H1 (cell line): ENCODE measurements at regions not wholly inside any gene's neighbourhood (a gene's known extent, or its start where the extent isn't known, plus 50 kb on each side); places are given as distances from the start of the nearest gene placed in this dataset.

Experiments
- CTCF ChIA-PET: fragments of 300-600 bp; sonication (Branson Sonifier 250); formaldehyde crosslinking; loops from one replicate; lab custom pipeline; 2021; ENCODE audit not compliant: partially characterized antibody; lab: Charles Lee
- POLR2A ChIA-PET: fragments of 300-600 bp; sonication (Branson Sonifier 250); formaldehyde crosslinking; loops from one replicate; lab custom pipeline; 2021; ENCODE audit warnings: inconsistent platforms; ENCODE audit not compliant: partially characterized antibody; lab: Charles Lee
- DNase-seq, 2 experiments: peaks; one replicate each; pipeline versions ENCODE4 v3.0.0 to v3.0.0-alpha.2; 2010 to 2022; ENCODE audit warnings: low spot score in 2 of 2, low read depth in 1 of 2, mixed read lengths in 1 of 2
- FAIRE-seq: peaks from 2 replicates; lab custom pipeline; 2011; peaks lifted over from hg19 to GRCh38; lab: Jason Lieb, UNC
- H2AFZ ChIP-seq: 2 replicates; pipeline ENCODE4 v1.8.1; 2012; ENCODE audit warnings: low read length, inconsistent platforms
- H2AK5ac ChIP-seq: 2 replicates; pipeline ENCODE4 v1.6.1; 2013; ENCODE audit warnings: low read depth, low read length
- H2BK120ac ChIP-seq: replicated peaks from 2 replicates; pipeline ENCODE3; 2013; ENCODE audit warnings: low read depth, low read length, inconsistent platforms
- H2BK12ac ChIP-seq: 2 replicates; pipeline ENCODE4 v1.6.1; 2013; ENCODE audit warnings: low read depth, low read length
- H2BK15ac ChIP-seq: 2 replicates; pipeline ENCODE4 v1.6.1; 2013; ENCODE audit warnings: low read length
- H2BK20ac ChIP-seq: 2 replicates; pipeline ENCODE4 v1.6.1; 2013; ENCODE audit warnings: low read length
- H2BK5ac ChIP-seq: 2 replicates; pipeline ENCODE4 v1.6.1; 2013; ENCODE audit warnings: low read depth, low read length
- H3K14ac ChIP-seq: 2 replicates; pipeline ENCODE4 v1.6.1; 2013; ENCODE audit warnings: inconsistent platforms; ENCODE audit not compliant: insufficient read length
- H3K18ac ChIP-seq: 2 replicates; pipeline ENCODE4 v1.6.1; 2013; ENCODE audit warnings: low read length; ENCODE audit errors: extremely low read depth
- H3K23ac ChIP-seq: 2 replicates; pipeline ENCODE4 v1.6.1; 2013; ENCODE audit warnings: inconsistent platforms; ENCODE audit not compliant: insufficient read length
- H3K23me2 ChIP-seq: 2 replicates; pipeline ENCODE4 v1.6.1; 2013; ENCODE audit warnings: low read depth, low read length
- H3K27ac ChIP-seq: 2 replicates; pipeline ENCODE4 v1.6.1; 2011; ENCODE audit warnings: low read depth, low read length, inconsistent platforms
- H3K27me3 ChIP-seq, 4 experiments: replicated peaks in 1 of 4; 1 replicate in 1 of 4; 2 replicates in 3 of 4; pipeline versions ENCODE4 v1.6.1 to v1.8.1; 2011 to 2013; ENCODE audit warnings: low read length in 3 of 4, mild to moderate bottlenecking in 3 of 4, inconsistent platforms in 2 of 4, mixed read lengths in 2 of 4, moderate library complexity in 1 of 4; ENCODE audit not compliant: control insufficient read depth in 3 of 4, insufficient read depth in 3 of 4; ENCODE audit errors: extremely low read depth in 1 of 4
- H3K36me3 ChIP-seq, 4 experiments: 2 replicates each; pipeline versions ENCODE4 v1.6.1 to v1.8.1; 2011 to 2013; ENCODE audit warnings: mild to moderate bottlenecking in 4 of 4, low read length in 3 of 4, moderate library complexity in 2 of 4, control low read depth in 1 of 4, inconsistent platforms in 1 of 4; ENCODE audit not compliant: insufficient read depth in 4 of 4, control insufficient read depth in 2 of 4
- H3K4ac ChIP-seq: replicated peaks from 2 replicates; pipeline ENCODE3; 2013; ENCODE audit warnings: low read length, low read depth, mixed read lengths, inconsistent platforms; ENCODE audit not compliant: insufficient read length
- H3K4me1 ChIP-seq, 4 experiments: replicated peaks in 1 of 4; 1 replicate in 1 of 4; 2 replicates in 3 of 4; pipeline versions ENCODE4 v1.6.1 to v1.8.1; 2011 to 2013; ENCODE audit warnings: low read length in 3 of 4, inconsistent platforms in 2 of 4, mixed read lengths in 1 of 4; ENCODE audit not compliant: insufficient read depth in 4 of 4, control insufficient read depth in 3 of 4
- H3K4me2 ChIP-seq, 2 experiments: 2 replicates each; pipeline versions ENCODE4 v1.6.1 to v1.8.1; 2011 to 2013; ENCODE audit warnings: low read depth in 2 of 2, low read length in 2 of 2, control low read depth in 1 of 2, inconsistent platforms in 1 of 2, mild to moderate bottlenecking in 1 of 2; ENCODE audit not compliant: insufficient read depth in 1 of 2
- H3K4me3 ChIP-seq, 4 experiments: fragments of 200-600, 300-600 bp in 1 of 4; sonication (generic), shearing (Covaris generic), sonication (Bioruptor Twin) in 1 of 4; 2 replicates each; pipeline versions ENCODE4 v1.5.1 to v1.8.1; 2011 to 2016; ENCODE audit warnings: low read length in 4 of 4, low read depth in 3 of 4, control low read depth in 2 of 4, inconsistent platforms in 2 of 4, mild to moderate bottlenecking in 2 of 4, mixed read lengths in 1 of 4, moderate library complexity in 1 of 4; ENCODE audit not compliant: insufficient read depth in 2 of 4; ENCODE audit errors: extremely low read depth in 1 of 4
- H3K56ac ChIP-seq: replicated peaks from 2 replicates; pipeline ENCODE3; 2013; ENCODE audit warnings: low read depth, mild to moderate bottlenecking, mixed read lengths, low read length, inconsistent platforms; ENCODE audit not compliant: insufficient read length
- H3K79me1 ChIP-seq: 2 replicates; pipeline ENCODE4 v1.6.1; 2013; ENCODE audit warnings: low read depth, low read length, control low read depth
- H3K79me2 ChIP-seq, 2 experiments: 2 replicates each; pipeline versions ENCODE4 v1.6.1 to v1.8.1; 2012 to 2013; ENCODE audit warnings: low read length in 2 of 2, mild to moderate bottlenecking in 2 of 2, inconsistent platforms in 1 of 2; ENCODE audit not compliant: insufficient read depth in 2 of 2, control insufficient read depth in 1 of 2
- H3K9ac ChIP-seq, 4 experiments: replicated peaks in 1 of 4; 1 replicate in 1 of 4; 2 replicates in 3 of 4; pipeline versions ENCODE4 v1.6.1 to v1.8.1; 2011 to 2013; ENCODE audit warnings: low read depth in 3 of 4, low read length in 3 of 4, control low read depth in 2 of 4, mild to moderate bottlenecking in 2 of 4, moderate library complexity in 2 of 4, inconsistent platforms in 1 of 4; ENCODE audit errors: extremely low read depth in 1 of 4
- H3K9me3 ChIP-seq, 2 experiments: 2 replicates each; pipeline versions ENCODE4 v1.6.1 to v1.8.1; 2012 to 2013; ENCODE audit warnings: mild to moderate bottlenecking in 2 of 2, moderate library complexity in 2 of 2, control low read depth in 1 of 2, inconsistent platforms in 1 of 2, low read depth in 1 of 2, low read length in 1 of 2, mixed read lengths in 1 of 2; ENCODE audit not compliant: insufficient read depth in 2 of 2
- H4K20me1 ChIP-seq, 2 experiments: replicated peaks in 1 of 2; 2 replicates each; pipeline versions ENCODE3 to v1.8.1; 2011 to 2013; ENCODE audit warnings: inconsistent platforms in 2 of 2, low read length in 2 of 2, mild to moderate bottlenecking in 1 of 2; ENCODE audit not compliant: insufficient read depth in 2 of 2, control insufficient read depth in 1 of 2
- H4K5ac ChIP-seq: 2 replicates; pipeline ENCODE4 v1.6.1; 2013; ENCODE audit warnings: low read length, low read depth, mixed read lengths, inconsistent platforms; ENCODE audit not compliant: insufficient read length
- H4K8ac ChIP-seq: 2 replicates; pipeline ENCODE4 v1.8.0; 2013; ENCODE audit warnings: mild to moderate bottlenecking, moderate library complexity, low read length, inconsistent platforms; ENCODE audit not compliant: insufficient read depth; ENCODE audit errors: extremely low read depth
- H4K91ac ChIP-seq: replicated peaks from 2 replicates; pipeline ENCODE3; 2013; ENCODE audit warnings: low read length, mixed read lengths, inconsistent platforms; ENCODE audit not compliant: insufficient read length
- BACH1 ChIP-seq: IDR thresholded peaks from 2 replicates; pipeline ENCODE4 v1.6.1; 2012; ENCODE audit warnings: low read length, improper control_type of control experiment
- CBX5 ChIP-seq: fragments of 300-800, 300-1000 bp; sonication (generic); IDR thresholded peaks from 2 replicates; pipeline ENCODE4 v1.7.1; 2016; ENCODE audit warnings: antibody characterized with exemption, low read length, low read depth
- CBX8 ChIP-seq: fragments of 300-800, 300-1000 bp; sonication (generic); IDR thresholded peaks from 2 replicates; pipeline ENCODE4 v1.7.1; 2016; ENCODE audit warnings: low read depth, low read length, borderline replicate concordance
- FOSL1 ChIP-seq: IDR thresholded peaks from 2 replicates; pipeline ENCODE4 v1.6.1; 2011; ENCODE audit warnings: mild to moderate bottlenecking, low read depth, low read length, moderate library complexity; ENCODE audit not compliant: insufficient read depth
- GABPA ChIP-seq: IDR thresholded peaks from 2 replicates; pipeline ENCODE4 v1.6.1; 2011; ENCODE audit warnings: mild to moderate bottlenecking, low read length, moderate library complexity, borderline replicate concordance; ENCODE audit not compliant: insufficient read depth
- JUND ChIP-seq: IDR thresholded peaks from 2 replicates; pipeline ENCODE4 v1.6.1; 2011; ENCODE audit warnings: mild to moderate bottlenecking, improper control_type of control experiment, low read length
- PHF8 ChIP-seq: fragments of 200-600 bp; sonication (generic); conservative IDR thresholded peaks from 2 replicates; pipeline ENCODE4 v1.7.1; 2012; ENCODE audit warnings: low read depth, mild to moderate bottlenecking, inconsistent platforms, low read length, moderate library complexity
- RBBP5 ChIP-seq: IDR thresholded peaks from 2 replicates; pipeline ENCODE4 v1.7.1; 2012; ENCODE audit warnings: low read depth, mild to moderate bottlenecking, inconsistent platforms, low read length, moderate library complexity, borderline replicate concordance
- RXRA ChIP-seq: IDR thresholded peaks from 2 replicates; pipeline ENCODE4 v1.6.1; 2011; ENCODE audit warnings: low read depth, mild to moderate bottlenecking, low read length, moderate library complexity; ENCODE audit not compliant: insufficient read depth
- SP2 ChIP-seq: IDR thresholded peaks from 2 replicates; pipeline ENCODE4 v1.6.1; 2012; ENCODE audit warnings: mild to moderate bottlenecking, low read length, inconsistent platforms
- TAF1 ChIP-seq: IDR thresholded peaks from 2 replicates; pipeline ENCODE4 v1.6.1; 2011; ENCODE audit warnings: mild to moderate bottlenecking, low read depth, low read length
- TAF7 ChIP-seq: optimal IDR thresholded peaks from 2 replicates; pipeline ENCODE3; 2011; ENCODE audit warnings: low read depth, mild to moderate bottlenecking, inconsistent platforms, low read length, moderate library complexity, borderline replicate concordance
- TCF12 ChIP-seq: IDR thresholded peaks from 2 replicates; pipeline ENCODE4 v1.6.1; 2011; ENCODE audit warnings: low read depth, mild to moderate bottlenecking, low read length
- YY1 ChIP-seq: IDR thresholded peaks from 2 replicates; pipeline ENCODE4 v1.6.1; 2011; ENCODE audit warnings: low read depth, mild to moderate bottlenecking, low read length
- WGBS, 2 experiments: shearing (Covaris generic) in 1 of 2; methylation state at CpG; one replicate each; pipeline versions ENCODE4 v1.1.6 to v1.1.7; 2013 to 2015; ENCODE audit warnings: low lambda C conversion rate in 2 of 2, mixed read lengths in 2 of 2, inconsistent platforms in 1 of 2, low coverage in 1 of 2, missing lambda C conversion rate in 1 of 2; ENCODE audit not compliant: insufficient replicate concordance in 2 of 2, insufficient coverage in 1 of 2, insufficient read length in 1 of 2; ENCODE audit errors: extremely low coverage in 1 of 2, missing lambda C conversion rate in 1 of 2; 5-methylcytosine and 5-hydroxymethylcytosine counted together

GRCh38 chr4:126136922-126137781 is 822.4 kb downstream of the FAT4 start:
- Histone ChIP-seq H4K5ac (no peak overlapping the region), H2BK20ac (no peak overlapping the region), H3K27me3 (no peaks in the 10 kb centered on the region), H2AFZ (no peak overlapping the region), H3K56ac (no peak overlapping the region), H3K4ac (no peak overlapping the region), H3K18ac (no peak overlapping the region), H3K9me3 (peaks cover 4 to 9% of the 10 kb centered on the region in 2 experiments), H3K14ac (no peak overlapping the region), H3K23ac (no peak overlapping the region), H2BK5ac (no peak overlapping the region), H2AK5ac (no peak overlapping the region), H3K23me2 (no peaks in the 10 kb centered on the region), H2BK120ac (no peak overlapping the region), H3K36me3 (no peaks in the 10 kb centered on the region; a peak in 2 of 8 replicates), H3K79me1 (no peaks in the 10 kb centered on the region), H3K4me1 (no peaks in the 10 kb centered on the region), H3K27ac (no peak overlapping the region), H4K8ac (no peak overlapping the region), H4K91ac (no peak overlapping the region), H2BK15ac (no peak overlapping the region), H3K4me3 (no peak overlapping the region), H2BK12ac (no peak overlapping the region), H3K4me2 (no peak overlapping the region), H3K9ac (no peak overlapping the region), H4K20me1 (no peaks in the 10 kb centered on the region), H3K79me2 (no peaks in the 10 kb centered on the region)
- 91% methylated on average over 5 of the region's 5 CpGs; no CpG with 5 or more reads in 1 of the 2 experiments for WGBS, 2 experiments
- POLR2A ChIA-PET: no interaction called here
- CTCF ChIA-PET: no interaction called here
- FAIRE-seq (no peak), DNase-seq (no peak)
- TF ChIP-seq FOSL1 (no peak), TAF7 (no peak), SP2 (no peak), RBBP5 (no peak), GABPA (no peak), BACH1 (no peak), YY1 (no peak), TAF1 (no peak), RXRA (no peak), JUND (no peak), CBX5 (no peak), PHF8 (no peak), TCF12 (no peak), CBX8 (no peak)
